ENCODE measurements at regions not wholly inside any gene's neighbourhood (a gene's known extent, or its start where the extent isn't known, plus 50 kb on each side); places are given as distances from the start of the nearest gene placed in this dataset.
"Not testable (repeated sequence)": the region's sequence is repeated elsewhere in the genome, so short reads cannot be mapped to it uniquely, and the experiment has no call there.

GRCh38 chr4:122086338-122087065, 65.6 kb upstream of the BLTP1 start:
- no peak for DNase-seq

GRCh38 chr4:122083989-122084388, 68.1 kb upstream of the BLTP1 start:
- no peak overlapping the region for H3K4me3 ChIP-seq (ENCODE audit: low read depth, low read length)
- no peak for TF ChIP-seq CTCF (IDR thresholded peaks at IDR 0.05; ENCODE audit: low read depth, low read length, missing control alignments)
- H3K27me3 ChIP-seq (replicated peaks), result no peaks in the 10 kb centered on the region
- no peak overlapping the region for H3K27ac ChIP-seq
- in situ Hi-C loops (cut with HindIII; ENCODE audit: low pct_ligation_motif_present, low sequenced_read_pairs), result no loop called here
- H3K36me3 ChIP-seq (replicated peaks), result no peaks in the 10 kb centered on the region
- no peak for DNase-seq

More at GRCh38 chr4:122086338-122087065, 65.6 kb upstream of the BLTP1 start:
- Histone ChIP-seq H3K27ac (no peak overlapping the region), H3K36me3 (replicated peaks) (no peaks in the 10 kb centered on the region), H3K27me3 (replicated peaks) (no peaks in the 10 kb centered on the region), H3K4me3 (ENCODE audit: low read depth, low read length) (no peak overlapping the region)
- TF ChIP-seq CTCF (IDR thresholded peaks at IDR 0.05; ENCODE audit: low read depth, low read length, missing control alignments), result no peak
- in situ Hi-C loops (cut with HindIII; ENCODE audit: low pct_ligation_motif_present, low sequenced_read_pairs), result no loop called here

GRCh38 chr4:122083351-122083750, 68.8 kb upstream of the BLTP1 start:
- TF ChIP-seq CTCF (IDR thresholded peaks at IDR 0.05; ENCODE audit: low read depth, low read length, missing control alignments), result no peak
- no peak overlapping the region for H3K4me3 ChIP-seq (ENCODE audit: low read depth, low read length)
- in situ Hi-C loops (cut with HindIII; ENCODE audit: low pct_ligation_motif_present, low sequenced_read_pairs), result no loop called here
- no peak for DNase-seq
- no peaks in the 10 kb centered on the region for H3K27me3 ChIP-seq (replicated peaks)
- H3K27ac ChIP-seq, result no peak overlapping the region
- no peaks in the 10 kb centered on the region for H3K36me3 ChIP-seq (replicated peaks)

GRCh38 chr4:122082661-122083060, 69.5 kb upstream of the BLTP1 start:
- Histone ChIP-seq H3K4me3 (ENCODE audit: low read depth, low read length) (no peak overlapping the region), H3K36me3 (replicated peaks) (no peaks in the 10 kb centered on the region), H3K27me3 (replicated peaks) (no peaks in the 10 kb centered on the region), H3K27ac (no peak overlapping the region)
- TF ChIP-seq CTCF (IDR thresholded peaks at IDR 0.05; ENCODE audit: low read depth, low read length, missing control alignments), result no peak
- DNase-seq, result no peak
- in situ Hi-C loops (cut with HindIII; ENCODE audit: low pct_ligation_motif_present, low sequenced_read_pairs), result no loop called here

GRCh38 chr4:122077653-122078052, 74.5 kb upstream of the BLTP1 start:
- in situ Hi-C loops (cut with HindIII; ENCODE audit: low pct_ligation_motif_present, low sequenced_read_pairs), result not testable (repeated sequence)

GRCh38 chr4:122076835-122077234, 75.3 kb upstream of the BLTP1 start:
- H3K27me3 ChIP-seq (replicated peaks); H3K4me3 ChIP-seq (ENCODE audit: low read depth, low read length); DNase-seq; in situ Hi-C loops (cut with HindIII; ENCODE audit: low pct_ligation_motif_present, low sequenced_read_pairs); H3K36me3 ChIP-seq (replicated peaks); H3K27ac ChIP-seq: not testable (repeated sequence)

More at GRCh38 chr4:122077653-122078052, 74.5 kb upstream of the BLTP1 start:
- H3K36me3 ChIP-seq (replicated peaks); DNase-seq; H3K4me3 ChIP-seq (ENCODE audit: low read depth, low read length); H3K27ac ChIP-seq; H3K27me3 ChIP-seq (replicated peaks): not testable (repeated sequence)

GRCh38 chr4:122073615-122074014, 78.5 kb upstream of the BLTP1 start:
- in situ Hi-C loops (cut with HindIII; ENCODE audit: low pct_ligation_motif_present, low sequenced_read_pairs), result no loop called here
- TF ChIP-seq CTCF (IDR thresholded peaks at IDR 0.05; ENCODE audit: low read depth, low read length, missing control alignments), result no peak
- Histone ChIP-seq H3K4me3 (ENCODE audit: low read depth, low read length) (no peak overlapping the region), H3K27me3 (replicated peaks) (no peaks in the 10 kb centered on the region), H3K27ac (no peak overlapping the region), H3K36me3 (replicated peaks) (no peaks in the 10 kb centered on the region)
- DNase-seq, result no peak
